Renal cortical epithelial cell (primary cell): ENCODE measurements at regions not wholly inside any gene's neighbourhood (a gene's known extent, or its start where the extent isn't known, plus 50 kb on each side); places are given as distances from the start of the nearest gene placed in this dataset.
"Not testable (repeated sequence)": the region's sequence is repeated elsewhere in the genome, so short reads cannot be mapped to it uniquely, and the experiment has no call there.

Experiments
- DNase-seq: peaks from one replicate; pipeline ENCODE4 v3.0.0-alpha.2; 2011; ENCODE audit warnings: low read depth

GRCh38 chr10:4236905-4237304, 451.9 kb upstream of the KLF6 start:
- not testable (repeated sequence) for DNase-seq

- DNase-seq: no peak
These were observed 449.7 kb upstream of the KLF6 start for GRCh38 chr10:4234661-4235060.

DNA sequence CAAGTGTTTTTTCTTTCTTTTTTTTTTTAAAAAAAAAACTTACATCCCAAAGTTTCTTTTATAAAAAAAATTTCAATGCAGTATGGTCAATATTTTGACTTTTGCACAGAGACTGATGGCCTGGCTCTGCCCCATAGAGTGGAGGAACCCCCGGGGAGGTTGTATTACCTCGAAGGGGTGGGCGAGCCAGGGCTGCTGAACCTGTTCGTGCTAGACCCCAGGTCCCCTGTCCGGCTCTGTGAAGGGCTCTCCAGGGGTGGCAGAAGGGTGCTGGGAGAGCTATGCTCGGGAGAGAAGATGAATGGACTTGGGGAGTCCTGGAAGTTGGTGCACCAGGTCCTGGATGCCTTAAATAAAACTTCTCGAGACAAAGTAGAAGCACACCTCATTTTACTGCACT, 446.4 kb upstream of the KLF6 start:
- DNase-seq: no peak

DNA sequence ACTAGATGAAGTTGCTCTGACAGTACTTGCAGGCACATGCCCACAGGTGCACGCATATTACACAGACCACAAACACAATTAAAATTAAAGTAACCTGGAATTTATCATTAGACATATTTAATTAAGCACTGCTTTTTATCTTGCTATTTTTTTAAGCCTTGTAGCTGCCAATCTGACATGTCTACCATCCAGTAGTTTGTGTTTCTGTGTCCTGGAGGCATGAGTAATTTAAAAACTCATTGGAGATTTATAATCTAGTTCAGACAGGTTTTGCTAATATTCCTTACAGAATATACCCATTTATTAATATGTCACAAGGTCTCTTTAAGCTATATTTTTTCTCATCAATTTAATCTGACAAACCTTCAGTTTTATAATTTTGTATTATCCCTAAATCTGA, 445.0 kb upstream of the KLF6 start:
- DNase-seq: no peak

GRCh38 chr10:4229106-4229505, 444.1 kb upstream of the KLF6 start:
- no peak for DNase-seq

DNA sequence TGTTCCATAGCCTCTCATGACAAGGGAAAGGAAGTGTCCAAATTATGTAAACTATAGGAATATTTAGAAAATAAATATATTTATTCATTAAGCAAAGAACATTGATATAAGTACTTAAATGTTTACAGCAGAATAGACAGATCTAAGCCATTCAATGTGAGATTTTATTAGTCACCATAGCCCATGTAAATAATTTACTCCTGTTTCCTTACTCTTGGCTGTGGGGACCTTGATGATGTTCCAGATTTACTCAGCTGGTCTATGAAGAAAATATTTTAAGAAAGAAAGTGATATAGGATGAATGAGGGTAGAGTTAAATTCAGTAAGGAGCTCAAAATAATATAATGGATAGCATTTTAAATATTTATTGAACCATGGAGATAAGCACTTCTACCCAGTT, 442.6 kb upstream of the KLF6 start:
- peak; percentile 74 for DNase-seq

- no peak for DNase-seq
These were observed 442.0 kb upstream of the KLF6 start for GRCh38 chr10:4226941-4227540.

DNA sequence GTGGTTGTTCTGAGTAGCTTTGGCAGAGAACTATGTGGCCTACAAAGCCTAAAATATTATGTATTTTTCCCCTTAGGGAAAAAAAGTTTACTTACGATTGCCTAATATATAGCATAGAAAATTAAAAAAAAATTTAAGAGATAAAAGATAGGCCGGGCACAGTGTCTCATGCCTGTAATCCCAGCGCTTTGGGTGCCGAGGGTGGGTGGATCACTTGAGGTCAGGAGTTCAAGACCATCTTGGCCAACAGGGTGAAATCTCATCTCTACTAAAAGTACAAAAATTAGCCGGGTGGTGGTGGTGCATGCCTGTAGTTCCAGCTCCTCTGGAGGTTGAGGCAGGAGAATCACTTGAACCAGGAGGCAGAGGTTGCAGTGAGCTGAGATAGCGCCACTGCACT, 439.2 kb upstream of the KLF6 start:
- DNase-seq: no peak

DNA sequence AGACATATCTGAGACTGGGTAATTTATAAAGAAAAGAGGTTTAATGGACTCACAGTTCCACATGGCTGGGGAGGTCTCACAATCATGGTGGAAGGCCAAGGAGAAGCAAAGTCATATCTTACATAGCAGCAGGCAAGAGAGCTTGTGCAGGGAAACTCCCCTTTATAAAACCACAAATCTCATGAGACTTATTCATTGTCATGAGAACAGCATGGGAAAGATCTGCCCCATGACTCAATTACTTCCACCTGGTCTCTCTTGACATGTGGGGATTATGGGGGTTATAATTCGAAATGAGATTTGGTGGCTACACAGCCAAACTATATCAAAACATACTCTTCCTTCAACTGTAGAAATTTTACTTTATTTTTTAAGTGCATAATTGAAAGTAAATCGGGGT, 436.3 kb upstream of the KLF6 start:
- DNase-seq: peak; percentile 21

DNA sequence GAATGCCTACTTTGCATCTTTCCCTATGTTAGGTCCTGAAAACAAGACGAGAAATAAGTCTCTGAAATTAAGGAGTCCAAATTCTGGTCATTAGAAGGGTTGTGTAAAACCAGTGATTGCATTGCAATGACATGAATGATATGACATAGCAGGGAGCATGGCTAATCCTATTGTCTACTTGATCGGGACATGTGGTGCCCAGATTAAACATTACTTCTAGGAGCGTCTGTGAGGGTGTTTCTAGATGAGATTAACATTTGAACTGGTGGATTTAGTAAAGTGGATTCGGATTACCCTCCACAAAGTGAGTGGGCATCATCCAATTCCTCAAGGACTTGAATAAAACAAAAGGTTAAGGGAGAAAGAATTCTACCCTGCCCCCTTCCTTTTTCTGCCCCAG, 434.9 kb upstream of the KLF6 start:
- DNase-seq: no peak

DNA sequence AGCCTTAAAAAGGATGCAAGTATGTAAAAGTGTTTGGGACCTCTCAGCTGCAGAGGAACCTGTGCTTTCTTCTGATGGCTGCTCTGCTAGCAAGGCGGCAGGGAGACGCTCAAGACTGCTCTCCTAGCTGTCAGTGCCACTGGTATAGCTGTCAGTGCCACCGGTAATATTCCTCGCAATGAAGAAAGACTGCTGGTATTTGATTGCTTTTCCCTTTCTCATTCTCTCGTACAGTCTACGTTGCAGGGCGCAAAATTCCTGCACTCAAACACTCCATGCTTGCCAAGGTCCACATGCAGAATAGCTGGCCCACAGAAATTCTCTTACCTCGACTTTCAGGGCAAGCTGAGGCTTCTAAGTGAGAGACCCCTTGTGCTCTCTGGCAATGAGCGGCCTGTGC, 432.6 kb upstream of the KLF6 start:
- no peak for DNase-seq

DNA sequence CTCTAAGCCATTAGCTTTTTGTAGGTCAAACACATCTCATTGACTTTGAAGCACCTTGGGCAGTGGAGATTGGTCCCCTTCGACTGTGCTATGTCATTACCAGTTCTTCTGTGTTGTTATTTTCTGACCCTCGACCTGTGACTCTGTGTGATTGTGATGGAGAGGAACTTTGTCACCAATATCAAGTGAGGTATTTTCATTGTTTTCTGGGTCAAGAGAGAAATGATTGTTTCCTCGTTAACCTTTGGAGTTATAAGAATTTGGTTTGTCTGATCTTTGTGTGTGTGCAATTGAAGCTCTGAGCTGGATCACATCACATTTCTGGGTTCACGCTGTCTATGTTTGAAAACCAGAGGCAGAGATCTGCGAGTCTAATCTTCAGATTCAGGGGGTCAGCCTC, 432.2 kb upstream of the KLF6 start:
- DNase-seq: no peak

GRCh38 chr10:4216726-4217125, 431.7 kb upstream of the KLF6 start:
- no peak for DNase-seq

DNA sequence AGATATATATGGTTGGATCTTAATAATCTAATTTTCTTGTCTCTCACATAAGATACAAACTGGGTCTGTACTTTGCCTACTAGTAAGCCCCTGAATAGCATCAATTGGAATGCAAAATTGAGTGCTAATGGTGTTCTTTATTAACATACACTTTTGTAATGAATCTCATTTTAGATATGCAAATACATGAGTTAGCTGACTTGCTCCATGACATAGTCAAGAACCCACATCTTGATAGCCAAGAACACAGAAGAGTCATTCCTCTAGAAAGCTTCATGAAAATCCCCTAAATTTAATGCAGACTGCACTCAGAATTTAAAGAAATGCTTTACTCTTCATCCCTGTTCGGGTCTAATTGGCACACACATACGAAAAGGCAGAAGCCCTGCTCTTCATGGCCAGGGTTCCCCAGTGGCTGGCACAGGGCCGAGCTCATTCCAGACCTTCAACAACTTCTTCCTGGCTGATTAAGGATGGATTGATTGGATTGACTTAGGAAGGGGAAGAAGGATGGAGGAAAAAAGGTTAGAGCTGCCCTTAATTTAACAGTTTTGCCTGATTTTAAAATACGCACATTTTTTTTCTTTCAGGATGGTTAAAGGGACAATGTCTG, 431.1 kb upstream of the KLF6 start:
- DNase-seq: no peak

DNA sequence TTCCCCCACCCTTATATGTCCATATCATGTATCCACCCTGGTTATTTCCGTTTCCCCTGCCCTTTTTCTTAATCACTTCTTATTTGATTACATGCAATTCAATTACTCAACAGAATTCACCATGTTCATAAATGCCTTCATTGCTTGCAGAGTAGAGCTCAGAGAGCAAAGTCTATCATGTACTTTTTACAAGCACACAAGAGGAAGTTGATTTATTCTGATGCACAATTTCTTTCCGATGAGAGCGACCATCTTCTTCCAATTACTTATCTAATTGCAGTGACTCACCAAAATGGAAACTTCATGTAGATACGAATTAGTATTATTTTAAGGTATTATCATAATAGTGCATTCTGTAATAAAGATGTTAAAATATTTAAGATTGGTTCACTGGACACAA, 430.5 kb upstream of the KLF6 start:
- DNase-seq: no peak

DNA sequence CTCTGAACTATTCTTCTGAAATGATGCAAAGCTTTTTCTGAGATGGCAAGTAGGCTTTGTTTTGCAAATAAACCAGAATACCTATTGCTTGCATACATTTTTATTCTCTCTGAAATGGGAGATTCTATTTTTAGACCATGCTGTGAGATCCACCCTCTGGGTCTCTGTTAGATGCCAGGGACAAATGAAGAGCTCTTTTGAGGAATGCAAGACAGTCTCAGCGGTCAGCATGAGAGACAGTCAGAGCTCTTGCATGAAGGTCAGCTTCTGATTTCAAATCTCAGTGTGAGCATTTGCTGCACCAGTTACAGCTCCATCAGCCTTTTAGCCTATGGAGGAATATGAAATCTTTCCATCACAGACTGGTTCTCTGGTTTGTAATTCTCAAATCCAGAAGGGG, 429.9 kb upstream of the KLF6 start:
- DNase-seq: no peak

DNA sequence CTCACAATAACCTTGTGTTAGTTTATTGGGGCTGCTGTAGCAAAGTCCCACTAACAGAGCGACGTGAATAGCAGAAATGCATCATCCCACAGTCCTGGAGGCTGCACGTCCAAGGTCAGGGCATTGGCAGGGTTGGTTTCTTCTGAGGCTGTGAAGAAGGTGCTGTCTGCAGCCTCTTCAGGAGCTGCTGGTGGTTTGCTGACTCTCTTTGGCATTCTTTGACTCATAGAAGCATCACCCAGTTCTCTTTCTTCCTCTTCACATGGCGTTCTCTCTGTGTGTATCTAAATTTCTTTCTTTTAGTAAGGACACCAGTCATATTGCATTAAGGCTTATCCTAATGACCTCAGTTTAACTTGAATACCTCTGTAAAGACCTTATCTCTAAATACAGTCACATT, 428.4 kb upstream of the KLF6 start:
- no peak for DNase-seq

DNA sequence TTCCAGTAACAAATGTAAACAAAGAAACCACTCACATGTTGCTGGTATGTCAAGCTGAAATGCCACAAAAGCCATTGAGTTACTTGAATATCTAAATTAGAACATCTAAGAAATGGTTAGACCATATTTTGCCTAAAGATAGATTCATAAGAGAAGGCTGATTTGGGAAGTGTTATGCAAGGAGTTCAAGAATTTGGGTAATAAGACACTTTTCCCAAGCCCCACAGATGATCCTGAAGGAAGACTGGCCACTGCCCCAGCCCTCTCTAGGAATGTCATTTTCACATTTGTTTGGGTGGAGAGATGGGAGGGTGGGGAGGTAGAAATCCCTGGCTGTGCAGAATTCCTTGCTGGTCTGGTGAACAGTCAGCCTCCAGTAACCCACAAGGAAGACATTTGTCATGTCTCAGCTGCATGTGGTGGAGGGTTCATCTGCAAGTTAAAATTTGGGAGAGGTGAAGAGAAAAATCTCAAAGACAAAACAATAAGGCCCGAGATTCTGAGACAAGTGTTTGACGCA, 427.2 kb upstream of the KLF6 start:
- DNase-seq: no peak

DNA sequence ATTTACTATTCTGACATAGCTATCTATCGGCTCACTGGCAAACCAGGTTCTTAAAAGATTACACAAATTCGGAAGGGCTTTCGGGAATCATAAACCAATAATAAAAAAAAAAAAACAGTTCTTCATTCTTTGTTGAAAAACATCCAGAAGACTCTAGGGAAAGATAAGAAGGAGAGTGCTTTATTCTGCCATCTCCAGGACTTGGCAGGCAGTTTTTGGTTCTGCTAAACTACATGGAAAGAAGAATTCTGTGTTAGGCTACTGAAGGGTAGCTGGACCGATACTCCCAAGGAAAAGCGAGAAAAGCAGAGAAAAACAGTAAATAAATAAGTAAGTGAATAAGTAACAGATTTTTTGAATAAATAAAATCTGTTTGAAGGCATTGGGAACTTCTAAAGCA, 423.5 kb upstream of the KLF6 start:
- DNase-seq: no peak

GRCh38 chr10:4205113-4205512, 420.1 kb upstream of the KLF6 start:
- no peak for DNase-seq

DNA sequence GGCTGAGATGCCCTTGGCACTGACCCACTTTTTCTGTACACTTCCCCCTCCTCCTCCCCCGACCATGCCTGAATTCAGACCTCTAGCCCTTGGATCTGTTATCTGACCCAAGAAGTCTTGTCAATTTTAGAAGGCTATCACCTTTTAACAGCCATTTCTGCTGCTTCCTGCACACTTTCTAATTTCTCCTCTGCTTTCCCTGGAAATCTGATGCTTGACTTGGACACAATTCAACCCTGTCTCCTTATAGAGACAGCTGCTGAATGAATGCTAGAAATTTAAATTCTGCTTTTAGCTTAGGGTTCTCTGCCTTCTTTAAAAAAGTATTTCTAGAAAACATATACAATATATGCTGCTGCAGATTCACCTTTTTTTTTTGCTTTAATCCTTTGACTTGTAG, 417.9 kb upstream of the KLF6 start:
- no peak for DNase-seq

DNA sequence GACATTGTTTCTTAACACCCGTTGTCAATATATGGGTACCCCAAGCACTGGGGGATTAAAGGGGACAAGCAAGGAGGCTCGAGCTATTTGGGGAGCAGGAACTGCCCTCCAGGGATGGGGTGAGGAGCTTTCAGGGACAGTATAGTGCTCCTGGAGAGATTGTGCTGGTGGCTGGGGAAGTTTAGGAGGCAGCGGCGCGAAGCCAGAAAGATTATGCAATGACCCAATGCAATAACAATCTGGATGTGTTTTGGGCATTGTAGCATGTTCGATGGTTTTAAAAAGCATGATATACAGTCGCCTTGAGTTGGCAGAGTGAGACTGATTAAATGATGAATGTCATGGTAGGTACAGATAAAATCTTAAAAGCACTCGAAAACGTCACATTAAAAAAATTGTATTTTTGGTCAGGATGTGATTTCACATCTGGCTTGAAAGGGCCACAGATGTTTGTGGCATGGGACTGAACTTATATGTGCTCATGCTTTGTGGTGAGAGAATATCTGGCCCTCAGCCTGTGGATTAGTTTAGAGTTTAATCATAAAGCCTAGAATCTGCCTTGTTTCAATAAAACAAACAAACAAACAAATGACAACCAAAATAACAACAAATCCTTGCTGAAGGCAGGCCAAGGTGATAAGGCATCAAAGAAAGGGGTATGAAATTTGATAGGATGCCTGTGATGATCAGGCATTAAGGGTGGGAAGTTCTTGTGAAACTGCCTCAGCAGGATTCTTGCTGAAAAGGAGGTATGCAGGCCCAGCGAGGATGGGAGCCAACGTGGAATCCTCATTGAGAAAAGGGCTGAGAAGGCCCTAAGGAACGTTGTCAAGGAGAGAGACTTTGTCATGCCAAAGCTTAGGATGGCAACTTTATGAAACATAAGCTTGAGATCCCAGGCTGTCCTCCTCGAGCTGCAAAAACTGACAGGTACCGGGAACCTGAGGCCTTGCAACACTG, 417.1 kb upstream of the KLF6 start:
- DNase-seq: no peak

GRCh38 chr10:4199196-4199595, 414.2 kb upstream of the KLF6 start:
- DNase-seq: peak; percentile 15
